ENCODE measurements at regions not wholly inside any gene's neighbourhood (a gene's known extent, or its start where the extent isn't known, plus 50 kb on each side); places are given as distances from the start of the nearest gene placed in this dataset.

GRCh38 chr5:175207321-175208040, 236.5 kb downstream of the DRD1 start:
- TF ChIP-seq, protein P1, sequence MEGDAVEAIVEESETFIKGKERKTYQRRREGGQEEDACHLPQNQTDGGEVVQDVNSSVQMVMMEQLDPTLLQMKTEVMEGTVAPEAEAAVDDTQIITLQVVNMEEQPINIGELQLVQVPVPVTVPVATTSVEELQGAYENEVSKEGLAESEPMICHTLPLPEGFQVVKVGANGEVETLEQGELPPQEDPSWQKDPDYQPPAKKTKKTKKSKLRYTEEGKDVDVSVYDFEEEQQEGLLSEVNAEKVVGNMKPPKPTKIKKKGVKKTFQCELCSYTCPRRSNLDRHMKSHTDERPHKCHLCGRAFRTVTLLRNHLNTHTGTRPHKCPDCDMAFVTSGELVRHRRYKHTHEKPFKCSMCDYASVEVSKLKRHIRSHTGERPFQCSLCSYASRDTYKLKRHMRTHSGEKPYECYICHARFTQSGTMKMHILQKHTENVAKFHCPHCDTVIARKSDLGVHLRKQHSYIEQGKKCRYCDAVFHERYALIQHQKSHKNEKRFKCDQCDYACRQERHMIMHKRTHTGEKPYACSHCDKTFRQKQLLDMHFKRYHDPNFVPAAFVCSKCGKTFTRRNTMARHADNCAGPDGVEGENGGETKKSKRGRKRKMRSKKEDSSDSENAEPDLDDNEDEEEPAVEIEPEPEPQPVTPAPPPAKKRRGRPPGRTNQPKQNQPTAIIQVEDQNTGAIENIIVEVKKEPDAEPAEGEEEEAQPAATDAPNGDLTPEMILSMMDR (IDR thresholded peaks at IDR 0.05) = no peak
- TF ChIP-seq POLR2A (IDR thresholded peaks at IDR 0.05) = no peak

All from ovary (tissue), 3 donors.